C4-2B (cell line): ENCODE measurements at regions not wholly inside any gene's neighbourhood (a gene's known extent, or its start where the extent isn't known, plus 50 kb on each side); places are given as distances from the start of the nearest gene placed in this dataset.

ENCODE experiments used
- CTCF ChIP-seq: fragments of 450-650 bp; conservative IDR thresholded peaks from 2 replicates; pipeline ENCODE4 v1.5.1; 2017; ENCODE audit warnings: mild to moderate bottlenecking
- ZFX ChIP-seq: fragments of 450-650 bp; IDR thresholded peaks from 2 replicates; pipeline ENCODE4 v1.6.1; 2017

DNA sequence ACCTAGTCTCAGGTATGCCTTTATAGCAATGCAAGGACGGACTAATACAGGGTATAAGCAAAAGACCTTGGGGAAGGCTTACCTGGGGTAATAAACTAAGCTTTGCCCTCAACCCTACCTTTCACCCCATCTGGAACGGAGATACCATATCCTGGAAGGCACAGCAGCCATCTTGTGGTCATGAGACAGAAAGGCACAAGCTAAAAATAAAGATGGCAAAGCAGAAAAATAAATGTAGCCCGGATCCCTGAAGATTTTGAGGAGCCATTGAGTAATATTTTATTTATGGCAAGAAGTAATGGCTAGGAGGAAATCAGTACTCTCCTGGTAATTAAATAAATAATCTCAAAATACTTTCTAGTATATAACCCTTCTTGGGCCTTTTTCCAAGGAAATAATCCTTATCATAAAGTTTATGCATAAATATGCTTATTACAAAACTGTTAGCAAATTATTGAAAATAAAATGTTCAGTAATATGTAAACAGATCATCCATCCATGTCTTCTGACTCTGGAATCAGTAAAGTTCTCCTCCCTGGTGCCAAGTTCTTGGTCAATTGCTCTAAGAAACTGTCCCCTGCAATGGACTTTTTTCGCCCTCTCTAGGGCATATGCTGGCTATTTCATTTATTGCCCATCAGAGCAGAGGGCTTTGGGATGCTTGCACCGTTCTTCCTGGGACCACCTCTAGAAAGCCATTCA, 198.7 kb downstream of the SPP2 start:
- TF ChIP-seq CTCF (peak; percentile 18), ZFX (no peak)
